Vagina (tissue), 2 donors: ENCODE measurements at regions not wholly inside any gene's neighbourhood (a gene's known extent, or its start where the extent isn't known, plus 50 kb on each side); places are given as distances from the start of the nearest gene placed in this dataset.

ENCODE experiments used
- POLR2A ChIP-seq, 2 donors: fragments of 450-650 bp; IDR thresholded peaks; one replicate each; pipeline ENCODE4 v1.6.1; 2017; ENCODE audit warnings: antibody characterized with exemption in 2 of 2, mild to moderate bottlenecking in 2 of 2, moderate library complexity in 2 of 2
- TF ChIP-seq, protein P1 (sequence below), 3 experiments: fragments of 450-650 bp in 2 of 3; fragments of 200-600 bp in 1 of 3; sonication (generic) in 1 of 3; IDR thresholded peaks; one replicate each; pipeline ENCODE4 v1.5.1; 2017 to 2019; ENCODE audit warnings: antibody characterized with exemption in 3 of 3, mild to moderate bottlenecking in 2 of 3, moderate library complexity in 2 of 3

DNA sequence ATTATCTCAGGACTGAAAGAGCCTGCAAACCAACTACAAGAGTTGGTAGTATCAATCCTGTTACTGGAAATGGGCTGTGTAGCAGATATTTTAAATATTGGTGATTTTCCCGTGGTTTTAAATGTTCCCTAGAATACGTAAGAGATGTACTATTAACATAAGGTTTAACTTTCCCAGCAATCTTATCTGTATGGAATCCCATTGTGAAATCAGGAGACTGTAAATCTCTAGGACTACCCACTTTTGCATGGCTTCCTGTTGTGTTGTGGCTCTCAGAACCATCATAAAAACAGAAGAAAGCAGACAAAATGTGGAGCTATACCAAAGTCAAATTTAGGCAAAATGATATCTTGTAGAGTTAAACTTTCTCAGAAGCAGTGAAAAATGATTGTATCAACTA lies 641.5 kb upstream of the SETBP1 start:
- no peak for TF ChIP-seq POLR2A (IDR thresholded peaks at IDR 0.05)
- TF ChIP-seq, protein P1, sequence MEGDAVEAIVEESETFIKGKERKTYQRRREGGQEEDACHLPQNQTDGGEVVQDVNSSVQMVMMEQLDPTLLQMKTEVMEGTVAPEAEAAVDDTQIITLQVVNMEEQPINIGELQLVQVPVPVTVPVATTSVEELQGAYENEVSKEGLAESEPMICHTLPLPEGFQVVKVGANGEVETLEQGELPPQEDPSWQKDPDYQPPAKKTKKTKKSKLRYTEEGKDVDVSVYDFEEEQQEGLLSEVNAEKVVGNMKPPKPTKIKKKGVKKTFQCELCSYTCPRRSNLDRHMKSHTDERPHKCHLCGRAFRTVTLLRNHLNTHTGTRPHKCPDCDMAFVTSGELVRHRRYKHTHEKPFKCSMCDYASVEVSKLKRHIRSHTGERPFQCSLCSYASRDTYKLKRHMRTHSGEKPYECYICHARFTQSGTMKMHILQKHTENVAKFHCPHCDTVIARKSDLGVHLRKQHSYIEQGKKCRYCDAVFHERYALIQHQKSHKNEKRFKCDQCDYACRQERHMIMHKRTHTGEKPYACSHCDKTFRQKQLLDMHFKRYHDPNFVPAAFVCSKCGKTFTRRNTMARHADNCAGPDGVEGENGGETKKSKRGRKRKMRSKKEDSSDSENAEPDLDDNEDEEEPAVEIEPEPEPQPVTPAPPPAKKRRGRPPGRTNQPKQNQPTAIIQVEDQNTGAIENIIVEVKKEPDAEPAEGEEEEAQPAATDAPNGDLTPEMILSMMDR (IDR thresholded peaks at IDR 0.05), result no peak
